ENCODE measurements at regions not wholly inside any gene's neighbourhood (a gene's known extent, or its start where the extent isn't known, plus 50 kb on each side); places are given as distances from the start of the nearest gene placed in this dataset.

- TF ChIP-seq CTCF (IDR thresholded peaks at IDR 0.05) (no peak), POLR2A (IDR thresholded peaks at IDR 0.05) (no peak)
Observed at GRCh38 chr2:212733273-212733672, 194.7 kb upstream of the ERBB4 start.
